ENCODE measurements at regions not wholly inside any gene's neighbourhood (a gene's known extent, or its start where the extent isn't known, plus 50 kb on each side); places are given as distances from the start of the nearest gene placed in this dataset.
"Not testable (repeated sequence)": the region's sequence is repeated elsewhere in the genome, so short reads cannot be mapped to it uniquely, and the experiment has no call there.

GRCh38 chr2:198909525-198910267 lies 548.0 kb downstream of the SATB2 start:
- no peak for DNase-seq

GRCh38 chr2:198905881-198906612 lies 551.7 kb downstream of the SATB2 start:
- no peak for DNase-seq

GRCh38 chr2:198901894-198902293 lies 555.8 kb downstream of the SATB2 start:
- no peak for DNase-seq

GRCh38 chr2:198900141-198900540 lies 557.6 kb downstream of the SATB2 start:
- DNase-seq, result no peak

DNA sequence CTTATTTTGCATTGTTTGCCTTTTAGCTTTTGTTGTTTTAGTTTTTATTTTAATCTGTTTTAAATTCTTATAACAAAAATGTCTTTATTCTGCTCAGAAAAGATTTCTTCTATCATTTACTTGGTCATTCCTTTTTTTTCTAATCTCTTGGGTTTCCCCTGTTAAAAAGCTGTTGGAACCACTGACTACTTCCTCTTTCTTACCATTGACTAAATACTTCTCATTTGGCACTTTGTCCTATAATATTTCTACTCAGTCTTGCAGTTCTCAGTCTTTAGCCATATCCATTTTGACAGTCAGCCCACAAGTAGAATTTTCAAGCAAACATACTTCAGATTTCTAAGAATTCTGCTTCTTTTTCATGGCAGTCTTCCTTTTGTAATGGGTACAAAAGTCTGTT lies 567.2 kb downstream of the SATB2 start:
- DNase-seq, result no peak

DNA sequence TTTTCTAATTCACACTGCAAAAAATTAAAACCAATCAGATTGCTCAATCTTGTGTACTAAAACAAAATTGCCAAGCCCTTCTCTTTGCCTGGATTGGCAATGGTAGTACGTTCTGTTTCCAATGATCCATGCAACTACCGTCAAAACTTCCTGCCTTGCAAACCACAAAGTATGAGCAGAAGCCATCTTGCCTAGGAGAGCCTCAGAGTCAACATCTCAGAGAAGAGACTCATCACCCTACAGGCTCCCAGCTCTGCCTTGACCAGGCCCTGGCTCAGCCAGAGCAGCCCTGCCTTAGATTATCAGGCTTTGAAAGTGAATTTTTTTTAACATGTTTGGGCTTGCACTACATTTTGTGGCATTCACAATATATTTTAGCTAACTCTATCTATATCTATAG lies 574.1 kb downstream of the SATB2 start:
- no peak for DNase-seq

GRCh38 chr2:198880986-198881385 lies 576.8 kb downstream of the SATB2 start:
- no peak for DNase-seq

DNA sequence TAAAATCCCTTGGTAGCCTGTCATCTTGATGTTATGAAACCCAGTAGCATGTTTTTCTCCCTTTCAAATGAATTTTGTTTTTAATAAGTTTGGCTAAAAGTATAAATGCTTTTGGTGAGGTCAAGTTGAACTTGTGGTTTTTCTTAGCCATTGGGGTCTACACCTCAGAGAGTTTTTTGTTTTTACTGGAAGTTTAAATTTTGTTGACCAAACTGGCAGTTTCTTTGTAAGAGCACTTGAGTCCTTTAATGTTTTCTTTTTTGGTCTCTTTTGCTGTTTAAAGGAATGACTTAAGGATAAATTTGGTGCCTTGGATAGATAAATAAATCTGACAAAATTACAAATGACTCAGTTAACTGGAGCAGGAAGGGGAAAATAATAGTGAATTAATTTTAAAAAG lies 577.3 kb downstream of the SATB2 start:
- DNase-seq, result no peak

- no peak for DNase-seq
These were observed 583.3 kb downstream of the SATB2 start for GRCh38 chr2:198874472-198874858.

- no peak for DNase-seq
These were observed 584.0 kb downstream of the SATB2 start for GRCh38 chr2:198873503-198874471.

DNA sequence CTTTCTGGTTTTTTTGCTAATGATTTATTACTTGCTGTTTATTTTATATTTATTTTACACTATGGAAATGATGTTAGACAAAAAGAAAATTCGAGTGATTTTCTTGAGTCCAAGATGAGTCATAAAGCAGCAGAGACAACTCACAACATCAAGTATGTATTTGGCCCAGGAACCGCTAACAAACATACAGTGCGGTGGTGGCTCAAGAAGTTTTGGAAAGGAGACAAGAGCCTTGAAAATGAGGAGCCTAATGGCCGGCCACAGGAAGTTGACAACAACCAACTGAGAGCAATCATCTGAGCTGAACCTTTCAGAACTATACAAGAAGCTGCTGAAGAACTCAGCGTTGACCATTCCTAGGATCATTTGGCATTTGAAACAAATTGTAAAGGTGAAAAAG lies 594.1 kb downstream of the SATB2 start:
- DNase-seq, result no peak

DNA sequence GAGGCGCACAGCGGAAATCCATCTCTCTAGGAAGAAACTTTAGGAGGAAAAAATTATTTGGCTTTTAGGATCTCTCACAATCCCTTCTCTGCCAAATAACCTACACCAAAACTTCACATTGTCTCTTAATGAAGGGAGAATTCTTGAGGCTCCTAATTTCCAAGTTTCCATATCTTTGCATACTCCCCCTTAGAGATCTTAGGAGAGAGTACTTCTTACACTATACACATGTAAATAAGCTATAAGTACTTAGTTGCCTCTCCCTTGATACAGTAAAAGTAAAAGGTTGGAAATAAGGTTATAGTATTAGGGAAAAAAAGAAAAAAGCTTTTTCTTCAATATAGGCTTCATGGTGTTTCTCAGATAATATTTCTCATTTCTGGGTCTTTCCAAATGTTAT lies 596.7 kb downstream of the SATB2 start:
- no peak for DNase-seq

DNA sequence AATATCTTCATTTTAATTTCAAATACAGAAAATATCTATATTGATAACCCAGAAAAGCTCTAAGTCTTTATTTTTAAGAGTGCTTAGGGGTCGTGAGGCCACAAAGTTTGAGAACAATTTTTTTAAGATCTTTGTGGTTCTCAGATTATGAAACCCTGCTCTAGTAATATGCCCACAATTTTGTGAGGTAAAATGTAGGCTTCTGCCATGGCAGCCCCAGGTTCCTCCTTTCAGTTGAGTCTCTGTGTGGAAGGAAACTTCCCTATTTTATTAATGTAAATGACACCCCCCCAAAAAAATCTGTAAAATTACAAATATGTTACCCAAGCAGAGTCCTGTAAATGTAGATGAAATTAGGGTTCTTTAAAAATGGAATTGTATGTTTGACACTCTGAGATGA lies 600.5 kb downstream of the SATB2 start:
- no peak for DNase-seq

- DNase-seq, result not testable (repeated sequence)
These were observed 602.0 kb downstream of the SATB2 start for GRCh38 chr2:198855746-198856145.

DNA sequence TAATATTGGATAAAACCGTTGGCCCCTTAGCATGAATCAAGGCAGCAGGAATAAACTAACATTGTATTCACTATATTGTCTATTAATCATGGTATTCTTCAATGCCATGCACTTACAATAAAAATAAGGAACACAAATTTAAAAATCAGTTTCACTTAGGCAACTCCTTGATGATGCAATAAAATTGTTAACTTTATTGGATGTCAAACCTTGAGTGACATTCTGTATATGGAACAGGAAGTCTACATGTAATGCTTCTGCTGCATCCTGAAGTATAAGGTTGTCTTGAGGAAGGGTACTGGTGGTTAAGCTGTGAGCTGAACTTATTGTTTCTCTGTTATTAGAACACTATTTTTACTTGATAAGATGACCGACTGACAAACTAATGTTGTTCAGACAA lies 605.5 kb downstream of the SATB2 start:
- no peak for DNase-seq

GRCh38 chr2:198825534-198825933 lies 632.2 kb downstream of the SATB2 start:
- no peak for DNase-seq

GRCh38 chr2:198817536-198817935 lies 640.2 kb downstream of the SATB2 start:
- no peak for DNase-seq

DNA sequence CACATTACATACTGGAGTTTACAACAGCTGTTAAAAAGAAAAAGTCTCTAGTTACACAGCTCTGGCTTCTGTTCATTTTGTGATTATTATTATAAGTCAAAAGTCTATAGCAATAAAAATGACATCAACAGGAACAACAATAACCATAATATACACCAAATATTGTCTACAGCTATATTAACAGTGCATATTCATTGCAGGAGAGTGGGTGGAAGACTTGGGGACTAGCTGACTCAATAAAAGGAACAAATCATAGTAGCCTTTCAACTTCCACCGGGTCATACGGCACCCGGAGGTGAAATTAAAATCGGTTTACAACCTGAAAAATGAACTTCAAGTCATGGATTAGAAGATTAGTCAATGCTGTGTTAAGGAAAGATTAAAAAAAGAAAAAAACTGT lies 642.1 kb downstream of the SATB2 start:
- DNase-seq, result no peak

- DNase-seq, result no peak
These were observed 646.5 kb downstream of the SATB2 start for GRCh38 chr2:198811198-198811597.

- DNase-seq, result no peak
These were observed 647.8 kb downstream of the SATB2 start for GRCh38 chr2:198809976-198810375.

DNA sequence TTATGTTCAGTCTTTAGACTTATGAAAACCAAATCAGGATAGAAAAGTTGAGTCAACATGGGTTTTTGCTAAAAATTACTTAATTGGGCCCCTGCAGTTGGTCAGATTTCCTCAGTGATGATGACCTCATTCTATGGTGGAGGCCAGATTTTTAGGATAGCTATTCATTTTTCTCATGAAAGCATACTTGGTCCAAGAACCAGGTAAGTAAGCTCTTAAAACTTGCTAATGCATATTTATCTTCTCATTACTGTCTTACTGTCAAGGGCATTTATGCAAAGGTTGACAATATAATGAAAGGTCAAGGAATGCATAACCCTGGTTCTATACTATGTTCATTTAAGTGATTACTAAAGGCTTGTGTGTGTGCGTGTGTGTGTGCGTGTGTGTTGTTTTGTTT lies 650.6 kb downstream of the SATB2 start:
- no peak for DNase-seq

- no peak for DNase-seq
These were observed 662.3 kb downstream of the SATB2 start for GRCh38 chr2:198795419-198795818.

DNA sequence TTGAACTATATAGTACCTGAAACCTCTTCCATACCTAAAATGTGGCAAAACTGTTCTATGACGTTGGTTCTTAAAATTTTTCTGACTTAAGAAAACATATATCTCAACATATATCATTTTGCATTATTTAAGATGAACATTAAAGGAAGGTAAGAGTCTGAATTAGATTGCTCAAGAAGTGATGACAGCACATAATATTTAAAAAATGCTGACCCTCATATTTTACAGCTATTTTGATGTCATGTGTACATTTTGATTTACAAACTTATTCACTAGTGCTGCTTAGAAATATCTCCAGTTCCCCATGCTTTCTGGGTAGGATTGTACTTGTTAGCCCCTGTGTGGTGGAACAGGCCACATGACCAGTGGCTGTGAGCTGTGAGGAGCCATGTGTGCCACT lies 666.1 kb downstream of the SATB2 start:
- no peak for DNase-seq

GRCh38 chr2:198788676-198789075 lies 669.1 kb downstream of the SATB2 start:
- no peak for DNase-seq
